B cell (primary cell): ENCODE measurements at regions not wholly inside any gene's neighbourhood (a gene's known extent, or its start where the extent isn't known, plus 50 kb on each side); places are given as distances from the start of the nearest gene placed in this dataset.

ENCODE experiments used
- ATAC-seq: fragments of 200-7000 bp; cut with Tn5 transposase; one replicate; pipeline ENCODE4 v1.10.0; 2021; ENCODE audit warnings: low read depth, mild to moderate bottlenecking, moderate number of reproducible peaks, moderate library complexity
- CTCF ChIA-PET: fragments of 350-600 bp; sonication (Branson Sonifier 250); formaldehyde crosslinking; loops from one replicate; lab custom pipeline; 2021; ENCODE audit warnings: antibody characterized with exemption, inconsistent platforms; lab: Charles Lee
- POLR2A ChIA-PET: fragments of 350-600 bp; sonication (Branson Sonifier 250); formaldehyde crosslinking; loops from one replicate; lab custom pipeline; 2021; ENCODE audit warnings: antibody characterized with exemption; lab: Charles Lee
- DNase-seq: peaks from one replicate; pipeline ENCODE4 v3.0.0; 2013
- H2AFZ ChIP-seq: 2 replicates; pipeline ENCODE4 v1.6.1; 2012; ENCODE audit warnings: mild to moderate bottlenecking, low read depth, low read length; ENCODE audit not compliant: insufficient read depth, poor library complexity, severe bottlenecking
- H3K27ac ChIP-seq, 2 donors: 1 replicate in 1 of 2; 2 replicates in 1 of 2; pipeline ENCODE4 v1.5.1; 2012 to 2013; ENCODE audit warnings: low read length in 2 of 2, mild to moderate bottlenecking in 2 of 2, moderate library complexity in 1 of 2
- H3K27me3 ChIP-seq, 4 experiments: fragments of 200-600 bp in 1 of 4; sonication (generic) in 1 of 4; replicated peaks in 1 of 4; 1 replicate in 2 of 4; 2 replicates in 2 of 4; pipeline versions ENCODE4 v1.6.1 to v1.7.0; 2013 to 2016; ENCODE audit warnings: low read length in 3 of 4, mild to moderate bottlenecking in 2 of 4, mixed read lengths in 1 of 4, moderate library complexity in 1 of 4; ENCODE audit not compliant: insufficient read depth in 4 of 4, control insufficient read depth in 3 of 4; ENCODE audit errors: control extremely low read depth in 1 of 4
- H3K36me3 ChIP-seq, 2 experiments: replicated peaks in 1 of 2; 1 replicate in 1 of 2; 2 replicates in 1 of 2; pipeline versions ENCODE4 v1.6.1 to v1.7.1; 2013; ENCODE audit warnings: low read length in 1 of 2; ENCODE audit not compliant: insufficient read depth in 2 of 2, control insufficient read depth in 1 of 2; ENCODE audit errors: control extremely low read depth in 1 of 2, extremely low read depth in 1 of 2
- H3K4me1 ChIP-seq, 2 donors: fragments of 200-600 bp in 1 of 2; sonication (generic) in 1 of 2; 1 replicate in 1 of 2; 2 replicates in 1 of 2; pipeline versions ENCODE4 v1.5.1 to v1.6.1; 2013 to 2017; ENCODE audit warnings: low read length in 2 of 2; ENCODE audit not compliant: control insufficient read depth in 2 of 2, insufficient read depth in 2 of 2
- H3K4me2 ChIP-seq: replicated peaks from 2 replicates; pipeline ENCODE3; 2012; ENCODE audit warnings: mild to moderate bottlenecking, low read depth, low read length; ENCODE audit not compliant: poor library complexity, severe bottlenecking
- H3K4me3 ChIP-seq, 5 experiments: fragments of 200-600 bp in 1 of 5; sonication (generic) in 1 of 5; 1 replicate in 3 of 5; 2 replicates in 2 of 5; pipeline versions ENCODE4 v1.5.1 to v1.7.0; 2011 to 2016; ENCODE audit warnings: low read length in 4 of 5, mild to moderate bottlenecking in 4 of 5, low read depth in 2 of 5, control low read depth in 1 of 5, moderate library complexity in 1 of 5; ENCODE audit not compliant: insufficient read depth in 1 of 5; ENCODE audit errors: control extremely low read depth in 1 of 5, extremely low read depth in 1 of 5
- H3K79me2 ChIP-seq: fragments of 200-600 bp; sonication (generic); one replicate; pipeline ENCODE4 v1.6.0; 2016; ENCODE audit warnings: low read length; ENCODE audit not compliant: control insufficient read depth, insufficient read depth
- H3K9ac ChIP-seq: fragments of 200-600 bp; sonication (generic); 2 replicates; pipeline ENCODE4 v1.6.1; 2017; ENCODE audit warnings: mild to moderate bottlenecking, low read length, moderate library complexity
- H3K9me3 ChIP-seq, 3 donors: one replicate each; pipeline versions ENCODE4 v1.6.1 to v1.7.1; 2013; ENCODE audit warnings: low read length in 2 of 3; ENCODE audit not compliant: control insufficient read depth in 2 of 3, insufficient read depth in 1 of 3; ENCODE audit errors: control extremely low read depth in 1 of 3
- H4K20me1 ChIP-seq: 2 replicates; pipeline ENCODE4 v1.6.0; 2012; ENCODE audit warnings: mild to moderate bottlenecking, low read length; ENCODE audit not compliant: insufficient read depth, control insufficient read depth, poor library complexity, severe bottlenecking
- H3K27ac Mint-ChIP-seq: one replicate; pipeline ENCODE4 v1.8.0; 2021; ENCODE audit warnings: mixed read lengths
- H3K27me3 Mint-ChIP-seq: one replicate; pipeline ENCODE4 v1.8.0; 2021; ENCODE audit warnings: mixed read lengths
- H3K4me1 Mint-ChIP-seq: one replicate; pipeline ENCODE4 v1.8.0; 2021; ENCODE audit warnings: mixed read lengths
- H3K4me3 Mint-ChIP-seq: one replicate; pipeline ENCODE4 v1.8.0; 2021; ENCODE audit warnings: mixed read lengths
- H3K9me3 Mint-ChIP-seq: one replicate; pipeline ENCODE4 v1.8.0; 2022; ENCODE audit warnings: mixed read lengths; ENCODE audit not compliant: insufficient read depth
- CTCF ChIP-seq: fragments of 200-600 bp; IDR thresholded peaks from one replicate; pipeline ENCODE4 v1.8.0; 2022; ENCODE audit warnings: antibody characterized with exemption, mild to moderate bottlenecking
- EZH2 ChIP-seq: IDR thresholded peaks from 2 replicates; pipeline ENCODE4 v1.6.1; 2012; ENCODE audit warnings: borderline replicate concordance, low read depth, mild to moderate bottlenecking, moderate library complexity, low read length; ENCODE audit not compliant: insufficient read depth, poor library complexity, severe bottlenecking
- WGBS: methylation state at CpG from one replicate; pipeline ENCODE4 v1.1.5; 2013; ENCODE audit warnings: missing lambda C conversion rate; ENCODE audit not compliant: insufficient coverage; 5-methylcytosine and 5-hydroxymethylcytosine counted together
- intact Hi-C: fragments of 100-400 bp; cut with micrococcal nuclease; formaldehyde crosslinking; loops from one replicate; pipeline ENCODE4 v1.10.0; 2022

GRCh38 chr6:15032015-15032414 is 213.9 kb upstream of the JARID2 start:
- H3K9me3 Mint-ChIP-seq: no peaks in the 10 kb centered on the region
- H3K4me2 ChIP-seq: no peak overlapping the region
- POLR2A ChIA-PET: no interaction called here
- H3K4me3 ChIP-seq: no peak overlapping the region
- no peaks in the 10 kb centered on the region for H3K79me2 ChIP-seq
- no peak overlapping the region for H3K4me3 Mint-ChIP-seq
- intact Hi-C loops: no loop called here
- H3K27me3 Mint-ChIP-seq: no peaks in the 10 kb centered on the region
- H3K27ac Mint-ChIP-seq: no peak overlapping the region
- H3K9ac ChIP-seq: no peak overlapping the region
- H2AFZ ChIP-seq: no peak overlapping the region
- H3K27ac ChIP-seq: no peak overlapping the region
- no peaks in the 10 kb centered on the region for H4K20me1 ChIP-seq
- no peak for DNase-seq
- peaks cover 0 to 13% of the 10 kb centered on the region in 2 donors for H3K4me1 ChIP-seq
- ATAC-seq: no peak
- no peak for TF ChIP-seq CTCF
- no peak for TF ChIP-seq EZH2
- H3K36me3 ChIP-seq: no peaks in the 10 kb centered on the region
- WGBS: no CpG with 5 or more reads among the region's 2 CpGs
- CTCF ChIA-PET: no interaction called here
- peaks cover 0 to 3% (median 0%) of the 10 kb centered on the region in 3 donors for H3K9me3 ChIP-seq
- H3K4me1 Mint-ChIP-seq: peaks cover 16% of the 10 kb centered on the region
- no peaks in the 10 kb centered on the region for H3K27me3 ChIP-seq

GRCh38 chr6:15033850-15034203 is 212.0 kb upstream of the JARID2 start:
- Histone ChIP-seq H3K27ac (no peak overlapping the region), H2AFZ (no peak overlapping the region), H3K27me3 (no peaks in the 10 kb centered on the region), H4K20me1 (no peaks in the 10 kb centered on the region), H3K9me3 (peaks cover 0 to 3% (median 0%) of the 10 kb centered on the region in 3 donors), H3K4me2 (no peak overlapping the region), H3K4me1 (peaks cover 0 to 13% of the 10 kb centered on the region in 2 donors), H3K79me2 (no peaks in the 10 kb centered on the region), H3K36me3 (no peaks in the 10 kb centered on the region), H3K4me3 (no peak overlapping the region), H3K9ac (no peak overlapping the region)
- DNase-seq (peak; percentile 48), ATAC-seq (peak; percentile 77)
- no peaks in the 10 kb centered on the region for H3K9me3 Mint-ChIP-seq
- H3K27ac Mint-ChIP-seq: peak overlapping the region; percentile 7
- POLR2A ChIA-PET: no interaction called here
- CTCF ChIA-PET: no interaction called here
- no peaks in the 10 kb centered on the region for H3K27me3 Mint-ChIP-seq
- H3K4me3 Mint-ChIP-seq: peak overlapping the region; percentile 11
- intact Hi-C loops: no loop called here
- H3K4me1 Mint-ChIP-seq: peaks cover 17% of the 10 kb centered on the region
- TF ChIP-seq CTCF: no peak
- WGBS: 67% methylated on average over 6 of the region's 10 CpGs
